ENCODE measurements at regions not wholly inside any gene's neighbourhood (a gene's known extent, or its start where the extent isn't known, plus 50 kb on each side); places are given as distances from the start of the nearest gene placed in this dataset.

GRCh38 chr13:91295712-91296410, 51.6 kb upstream of the MIR17HG start:
- no peak for DNase-seq

DNA sequence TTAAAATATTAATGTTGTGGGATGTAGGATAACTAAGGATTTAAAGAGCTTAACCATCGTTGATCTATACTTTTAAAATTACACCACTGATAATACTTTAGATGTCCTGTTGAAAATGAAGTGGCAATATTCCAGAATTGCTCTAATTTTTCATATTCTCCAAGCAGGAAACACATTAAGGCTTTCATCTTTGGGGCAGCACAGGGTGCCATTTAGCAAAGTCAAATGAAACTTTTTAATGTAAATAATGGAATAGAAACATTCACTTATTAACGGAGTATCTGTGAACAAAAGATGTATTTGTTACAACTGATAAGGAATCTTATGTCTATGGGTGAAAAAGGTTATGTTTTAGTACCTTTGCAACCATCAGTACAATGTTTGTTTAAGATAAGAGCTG, 50.0 kb upstream of the MIR17HG start:
- no peak for DNase-seq

Measured in hypothalamus (tissue), 51 donors.